K562 (cell line): ENCODE measurements at regions not wholly inside any gene's neighbourhood (a gene's known extent, or its start where the extent isn't known, plus 50 kb on each side); places are given as distances from the start of the nearest gene placed in this dataset.

Source experiments
- ATAC-seq: fragments of 200-7000 bp; cut with Tn5 transposase; 3 replicates; pipeline ENCODE4 v1.9.1; 2020; ENCODE audit warnings: moderate library complexity
- BruUV-seq: library from RNA; stranded (reverse); fragments of 400-500 nt; replicated peaks from 2 replicates; lab custom pipeline; 2021; lab: Mats Ljungman, UMichigan
- CTCF ChIA-PET: fragments of 300-600 bp; formaldehyde crosslinking; extraction: SDS; loops from one replicate; lab custom pipeline; 2021; ENCODE audit warnings: low intra/inter-chr PET ratio; lab: Yijun Ruan, JAX
- POLR2A ChIA-PET: fragments of 300-600, 350-650 bp; sonication (Branson Sonifier 250); formaldehyde crosslinking; extraction: SDS; loops from one replicate; lab custom pipeline; 2021; ENCODE audit warnings: antibody characterized with exemption, inconsistent platforms; lab: Yijun Ruan, JAX
- DNase-seq, 4 experiments: peaks; one replicate each; pipeline versions ENCODE4 v3.0.0 to v3.0.0-alpha.2; 2011 to 2018; ENCODE audit warnings: low spot score in 3 of 4, mixed read lengths in 3 of 4; ENCODE audit errors: extremely low read depth in 1 of 4
- FAIRE-seq: peaks from 2 replicates; lab custom pipeline; 2011; peaks lifted over from hg19 to GRCh38; lab: Jason Lieb, UNC
- H2AFZ ChIP-seq: 2 replicates; pipeline ENCODE4 v1.6.0; 2011; ENCODE audit warnings: low read depth, low read length, control low read depth, inconsistent platforms
- H3K27ac ChIP-seq: fragments of 200-600 bp; 3 replicates; pipeline ENCODE4 v1.8.0; 2011; ENCODE audit warnings: low read depth, mild to moderate bottlenecking, control low read depth, inconsistent platforms, low read length, moderate library complexity, mixed read lengths; ENCODE audit errors: extremely low read depth
- H3K27me3 ChIP-seq, 2 experiments: fragments of 300-600 bp in 1 of 2; 2 replicates in 1 of 2; 3 replicates in 1 of 2; pipeline versions ENCODE4 v1.6.0 to v1.8.0; 2011; ENCODE audit warnings: inconsistent platforms in 2 of 2, low read length in 2 of 2, mild to moderate bottlenecking in 1 of 2, mixed read lengths in 1 of 2, moderate library complexity in 1 of 2; ENCODE audit not compliant: control insufficient read depth in 2 of 2, insufficient read depth in 2 of 2
- H3K36me3 ChIP-seq: fragments of 300-600 bp; 3 replicates; pipeline ENCODE4 v1.8.0; 2011; ENCODE audit warnings: mild to moderate bottlenecking, low read length, inconsistent platforms; ENCODE audit not compliant: control insufficient read depth, insufficient read depth
- H3K4me1 ChIP-seq, 2 experiments: fragments of 200-600 bp in 1 of 2; replicated peaks in 1 of 2; 2 replicates in 1 of 2; 3 replicates in 1 of 2; pipeline versions ENCODE4 v1.5.1 to v1.8.0; 2011; ENCODE audit warnings: inconsistent platforms in 2 of 2, low read length in 2 of 2, mild to moderate bottlenecking in 1 of 2, mixed read lengths in 1 of 2, moderate library complexity in 1 of 2; ENCODE audit not compliant: control insufficient read depth in 2 of 2, insufficient read depth in 2 of 2
- H3K4me2 ChIP-seq: 2 replicates; pipeline ENCODE4 v1.6.1; 2011; ENCODE audit warnings: low read length, control low read depth, inconsistent platforms, mixed read lengths; ENCODE audit not compliant: insufficient read depth
- H3K4me3 ChIP-seq: fragments of 200-600 bp; sonication (generic), shearing (Covaris generic); 2 replicates; pipeline ENCODE4 v1.5.1; 2016; ENCODE audit warnings: control low read depth, inconsistent platforms
- H3K79me2 ChIP-seq: fragments of 200-600 bp; 3 replicates; pipeline ENCODE4 v1.8.0; 2011; ENCODE audit warnings: low read length, inconsistent platforms; ENCODE audit not compliant: control insufficient read depth, insufficient read depth
- H3K9ac ChIP-seq, 2 experiments: 2 replicates each; pipeline versions ENCODE4 v1.6.0 to v1.6.1; 2011; ENCODE audit warnings: low read depth in 2 of 2, low read length in 2 of 2, control low read depth in 1 of 2, inconsistent platforms in 1 of 2, mild to moderate bottlenecking in 1 of 2, mixed read lengths in 1 of 2; ENCODE audit not compliant: insufficient read depth in 1 of 2
- H3K9me1 ChIP-seq: one replicate; pipeline ENCODE4 v1.6.0; 2011; ENCODE audit warnings: inconsistent platforms, mild to moderate bottlenecking, low read length, moderate library complexity; ENCODE audit not compliant: control insufficient read depth, insufficient read depth
- H3K9me3 ChIP-seq: replicated peaks from 2 replicates; pipeline ENCODE4 v1.5.1; 2011; ENCODE audit warnings: low read depth, low read length, inconsistent platforms; ENCODE audit not compliant: control insufficient read depth, insufficient read depth
- H4K20me1 ChIP-seq: replicated peaks from 2 replicates; pipeline ENCODE4 v1.6.1; 2011; ENCODE audit warnings: low read length, inconsistent platforms, mixed read lengths; ENCODE audit not compliant: control insufficient read depth, insufficient read depth
- CBFA2T3 ChIP-seq: fragments of 450-650 bp; IDR thresholded peaks from 2 replicates; pipeline ENCODE4 v1.6.1; 2017
- DIDO1 ChIP-seq: fragments of 450-650 bp; IDR thresholded peaks from 2 replicates; pipeline ENCODE4 v1.6.1; 2016; ENCODE audit warnings: low read depth, missing biosample characterization, missing genetic modification characterization
- FOS ChIP-seq: IDR thresholded peaks from 3 replicates; pipeline ENCODE4 v1.6.1; 2011; ENCODE audit not compliant: insufficient read length; ENCODE audit errors: extremely low read depth
- JUND ChIP-seq, 2 experiments: IDR thresholded peaks; 2 replicates in 1 of 2; 3 replicates in 1 of 2; pipeline ENCODE4 v1.6.1; 2011; ENCODE audit warnings: borderline replicate concordance in 2 of 2, low read depth in 2 of 2, low read length in 2 of 2, improper control_type of control experiment in 1 of 2, missing biosample characterization in 1 of 2, missing genetic modification characterization in 1 of 2, missing genetic modification reagents in 1 of 2
- LCOR ChIP-seq: sonication (generic); formaldehyde crosslinking; IDR thresholded peaks from 2 replicates; pipeline ENCODE4 v1.8.0; 2022; ENCODE audit warnings: mild to moderate bottlenecking, missing genetic modification reagents
- NFXL1 ChIP-seq: fragments of 450-650 bp; formaldehyde crosslinking; IDR thresholded peaks from 2 replicates; pipeline ENCODE4 v1.4.0; 2021; ENCODE audit warnings: mild to moderate bottlenecking
- RB1 ChIP-seq: fragments of 450-650 bp; IDR thresholded peaks from 2 replicates; pipeline ENCODE4 v1.6.1; 2017; ENCODE audit warnings: low read depth, mild to moderate bottlenecking
- SRSF9 ChIP-seq: fragments of 200-400 bp; formaldehyde crosslinking; IDR thresholded peaks from 2 replicates; pipeline ENCODE4 v1.6.1; 2017; ENCODE audit warnings: low read depth, low read length, borderline replicate concordance
- TAF15 ChIP-seq: fragments of 200-400 bp; formaldehyde crosslinking; IDR thresholded peaks from 2 replicates; pipeline ENCODE4 v1.6.1; 2017; ENCODE audit warnings: mild to moderate bottlenecking, low read depth, low read length, moderate library complexity
- TEAD4 ChIP-seq, 2 experiments: sonication (generic) in 1 of 2; formaldehyde crosslinking in 1 of 2; IDR thresholded peaks; 2 replicates each; pipeline versions ENCODE4 v1.6.1 to v1.8.0; 2012 to 2022; ENCODE audit warnings: borderline replicate concordance in 1 of 2, inconsistent platforms in 1 of 2, low read length in 1 of 2, mild to moderate bottlenecking in 1 of 2, missing genetic modification reagents in 1 of 2
- TOE1 ChIP-seq, 2 experiments: fragments of 450-650 bp in 1 of 2; sonication (generic) in 1 of 2; formaldehyde crosslinking in 1 of 2; IDR thresholded peaks; 2 replicates each; pipeline versions ENCODE4 v1.7.1 to v1.8.0; 2016 to 2022; ENCODE audit warnings: borderline replicate concordance in 2 of 2, mild to moderate bottlenecking in 2 of 2, antibody characterized with exemption in 1 of 2, inconsistent platforms in 1 of 2, low read depth in 1 of 2, missing genetic modification reagents in 1 of 2, moderate library complexity in 1 of 2
- ZKSCAN1 ChIP-seq: fragments of 150-350 bp; IDR thresholded peaks from 2 replicates; pipeline ENCODE4 v1.6.1; 2016; ENCODE audit warnings: low read depth, low read length
- ZNF77 ChIP-seq: fragments of 250-450 bp; sonication (Bioruptor Pico); IDR thresholded peaks from 2 replicates; pipeline ENCODE4 v1.5.0; 2020
- WGBS: fragments of 100-300 bp; shearing (Covaris generic); methylation state at CpG from one replicate; pipeline ENCODE4 v1.1.6; 2016; ENCODE audit warnings: low coverage, mixed read lengths; ENCODE audit not compliant: insufficient coverage; ENCODE audit errors: missing lambda C conversion rate; 5-methylcytosine and 5-hydroxymethylcytosine counted together
- in situ Hi-C: fragments of 300-500 bp; cut with MboI; formaldehyde crosslinking; loops from 4 replicates; pipeline ENCODE4 v1.15.0; 2018; ENCODE audit warnings: inconsistent platforms, mixed read lengths
- intact Hi-C: fragments of 100-400 bp; cut with micrococcal nuclease; formaldehyde crosslinking; loops from 2 replicates; pipeline ENCODE4 v1.14.2; 2022
- TF ChIP-seq, protein P1 (sequence below): sonication (generic); formaldehyde crosslinking; IDR thresholded peaks from 2 replicates; pipeline ENCODE4 v1.8.1; 2023; ENCODE audit warnings: mild to moderate bottlenecking, missing genetic modification reagents, moderate library complexity
- TF ChIP-seq, protein P2 (sequence below): sonication (generic); formaldehyde crosslinking; IDR thresholded peaks from 2 replicates; pipeline ENCODE4 v1.8.0; 2023; ENCODE audit warnings: mild to moderate bottlenecking, missing genetic modification reagents

DNA sequence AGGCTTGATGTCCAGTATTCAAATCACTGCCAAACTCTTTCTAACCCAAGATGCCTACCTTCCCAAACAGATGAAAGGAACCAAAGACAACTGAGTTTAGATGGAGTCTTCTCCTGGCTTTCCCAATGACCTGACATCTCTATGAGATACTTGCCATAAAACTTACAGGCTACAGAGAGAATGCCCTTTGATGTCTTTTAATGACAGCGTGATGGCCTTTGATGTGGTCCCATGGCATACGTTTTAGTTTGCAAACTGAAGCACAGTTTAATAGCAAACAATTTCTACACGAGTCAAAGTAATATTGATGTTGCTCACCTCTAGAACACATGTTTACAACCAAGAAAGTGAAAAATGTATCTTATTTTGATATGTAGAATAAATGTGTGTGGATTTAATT, 73.2 kb downstream of the ZIC4 start:
- intact Hi-C loops, result no loop called here
- H3K4me3 ChIP-seq, result no peak overlapping the region
- H4K20me1 ChIP-seq, result no peaks in the 10 kb centered on the region
- H3K9ac ChIP-seq, result no peak overlapping the region
- DNase-seq (no peak), FAIRE-seq (no peak), ATAC-seq (no peak)
- H3K36me3 ChIP-seq, result no peaks in the 10 kb centered on the region
- no peak overlapping the region for H3K27ac ChIP-seq
- BruUV-seq, result no TSS peak
- in situ Hi-C loops, result no loop called here
- POLR2A ChIA-PET, result no interaction called here
- no peak overlapping the region for H3K4me2 ChIP-seq
- TF ChIP-seq CBFA2T3 (no peak), SRSF9 (no peak), TOE1 (IDR thresholded peaks at IDR 0.05; ENCODE audit: borderline replicate concordance) (no peak), TOE1 (CRISPR knock-in tag; IDR thresholded peaks at IDR 0.05; ENCODE audit: borderline replicate concordance, low read depth) (no peak)
- no peaks in the 10 kb centered on the region for H3K79me2 ChIP-seq
- H3K9me3 ChIP-seq, result no peaks in the 10 kb centered on the region
- H3K9me1 ChIP-seq, result no peaks in the 10 kb centered on the region
- H3K4me1 ChIP-seq, result no peaks in the 10 kb centered on the region
- no peaks in the 10 kb centered on the region for H3K27me3 ChIP-seq
- H2AFZ ChIP-seq, result no peak overlapping the region
- 2% methylated on average over 3 of the region's 3 CpGs for WGBS
- CTCF ChIA-PET, result no interaction called here

DNA sequence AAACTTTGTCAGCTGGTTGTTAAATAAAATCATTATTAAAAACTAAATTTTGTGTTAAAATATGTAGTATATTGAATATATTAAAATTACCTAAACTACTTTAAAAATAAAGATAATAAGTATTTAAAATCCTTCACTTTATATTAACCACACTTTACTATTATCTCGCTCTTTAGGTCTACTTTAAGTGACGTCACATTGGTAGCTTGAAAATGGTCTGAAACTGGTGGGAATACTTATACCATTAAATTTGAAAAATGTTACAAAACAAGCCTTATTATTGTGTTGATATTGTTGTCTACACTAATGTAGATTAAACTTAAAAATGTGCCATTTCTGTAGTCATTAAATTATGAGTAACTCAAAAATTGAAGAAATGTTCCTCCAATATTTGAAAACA, 77.6 kb downstream of the ZIC4 start:
- TF ChIP-seq RB1 (no peak), LCOR (CRISPR knock-in tag) (no peak), TEAD4 (IDR thresholded peaks at IDR 0.05; ENCODE audit: low read length) (no peak), TEAD4 (CRISPR knock-in tag; IDR thresholded peaks at IDR 0.05; ENCODE audit: borderline replicate concordance) (no peak), ZKSCAN1 (no peak), ZNF77 (CRISPR knock-in tag) (no peak), NFXL1 (CRISPR knock-in tag) (no peak), TAF15 (no peak), FOS (no peak), DIDO1 (tag) (no peak), JUND (IDR thresholded peaks at IDR 0.05; ENCODE audit: borderline replicate concordance, low read depth, low read length) (no peak), JUND (tag; IDR thresholded peaks at IDR 0.05; ENCODE audit: borderline replicate concordance, low read depth, low read length) (no peak)
- TF ChIP-seq, protein P1, sequence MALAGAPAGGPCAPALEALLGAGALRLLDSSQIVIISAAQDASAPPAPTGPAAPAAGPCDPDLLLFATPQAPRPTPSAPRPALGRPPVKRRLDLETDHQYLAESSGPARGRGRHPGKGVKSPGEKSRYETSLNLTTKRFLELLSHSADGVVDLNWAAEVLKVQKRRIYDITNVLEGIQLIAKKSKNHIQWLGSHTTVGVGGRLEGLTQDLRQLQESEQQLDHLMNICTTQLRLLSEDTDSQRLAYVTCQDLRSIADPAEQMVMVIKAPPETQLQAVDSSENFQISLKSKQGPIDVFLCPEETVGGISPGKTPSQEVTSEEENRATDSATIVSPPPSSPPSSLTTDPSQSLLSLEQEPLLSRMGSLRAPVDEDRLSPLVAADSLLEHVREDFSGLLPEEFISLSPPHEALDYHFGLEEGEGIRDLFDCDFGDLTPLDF (CRISPR knock-in tag), result no peak
- TF ChIP-seq, protein P2, sequence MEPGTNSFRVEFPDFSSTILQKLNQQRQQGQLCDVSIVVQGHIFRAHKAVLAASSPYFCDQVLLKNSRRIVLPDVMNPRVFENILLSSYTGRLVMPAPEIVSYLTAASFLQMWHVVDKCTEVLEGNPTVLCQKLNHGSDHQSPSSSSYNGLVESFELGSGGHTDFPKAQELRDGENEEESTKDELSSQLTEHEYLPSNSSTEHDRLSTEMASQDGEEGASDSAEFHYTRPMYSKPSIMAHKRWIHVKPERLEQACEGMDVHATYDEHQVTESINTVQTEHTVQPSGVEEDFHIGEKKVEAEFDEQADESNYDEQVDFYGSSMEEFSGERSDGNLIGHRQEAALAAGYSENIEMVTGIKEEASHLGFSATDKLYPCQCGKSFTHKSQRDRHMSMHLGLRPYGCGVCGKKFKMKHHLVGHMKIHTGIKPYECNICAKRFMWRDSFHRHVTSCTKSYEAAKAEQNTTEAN (CRISPR knock-in tag), result no peak
- ChIA-PET CTCF (interaction anchor here (0.5 kb wide), 1 partner anchor 655 kb away, joined by 3 read pairs; no protein-coding TSS in a partner anchor), POLR2A (no interaction called here)
- no peak overlapping the region for H3K4me3 ChIP-seq
- no peaks in the 10 kb centered on the region for H3K9me1 ChIP-seq
- H3K79me2 ChIP-seq, result no peaks in the 10 kb centered on the region
- ATAC-seq (no peak), DNase-seq (no peak), FAIRE-seq (no peak)
- no peak overlapping the region for H3K9ac ChIP-seq
- in situ Hi-C loops (no loop called here), intact Hi-C loops (no loop called here)
- H3K9me3 ChIP-seq, result no peaks in the 10 kb centered on the region
- no peaks in the 10 kb centered on the region for H3K27me3 ChIP-seq
- H4K20me1 ChIP-seq, result no peaks in the 10 kb centered on the region
- H3K4me2 ChIP-seq, result no peak overlapping the region
- no peaks in the 10 kb centered on the region for H3K4me1 ChIP-seq
- 0% methylated on average over 2 of the region's 2 CpGs for WGBS
- no peak overlapping the region for H3K27ac ChIP-seq
- no TSS peak for BruUV-seq
- no peak overlapping the region for H2AFZ ChIP-seq
- H3K36me3 ChIP-seq, result no peaks in the 10 kb centered on the region
